ENCODE measurements at regions not wholly inside any gene's neighbourhood (a gene's known extent, or its start where the extent isn't known, plus 50 kb on each side); places are given as distances from the start of the nearest gene placed in this dataset.

- BruUV-seq (replicated peaks): no TSS peak
- no peaks in the 10 kb centered on the region for H3K4me1 Mint-ChIP-seq (ENCODE audit: insufficient read depth, unreplicated experiment)
- peaks cover 3% of the 10 kb centered on the region for H3K9me3 Mint-ChIP-seq (ENCODE audit: unreplicated experiment)
- ChIA-PET POLR2A (interaction anchor here (1.5 kb wide), 1 partner anchor 14 kb away, joined by 3 read pairs; no protein-coding TSS in a partner anchor), CTCF (no interaction called here)
- intact Hi-C loops (cut with micrococcal nuclease): no loop called here
- no peak for DNase-seq (ENCODE audit: unreplicated experiment)
- H3K27ac Mint-ChIP-seq (ENCODE audit: low read depth, unreplicated experiment): no peak overlapping the region
- no peak for TF ChIP-seq CTCF (IDR thresholded peaks at IDR 0.05; ENCODE audit: unreplicated experiment)
- H3K27me3 Mint-ChIP-seq (ENCODE audit: insufficient read depth, unreplicated experiment): no peaks in the 10 kb centered on the region
- H3K4me3 Mint-ChIP-seq (ENCODE audit: unreplicated experiment): no peak overlapping the region
- no peaks in the 10 kb centered on the region for H3K36me3 Mint-ChIP-seq (ENCODE audit: insufficient read depth, unreplicated experiment)
Observed at GRCh38 chr1:55990007-55990406, 589.4 kb downstream of the PLPP3 start.

GRCh38 chr1:55988963-55989452 lies 590.4 kb downstream of the PLPP3 start:
- no TSS peak for BruUV-seq (replicated peaks)
- no peak for DNase-seq (ENCODE audit: unreplicated experiment)
- POLR2A ChIA-PET: no interaction called here
- H3K4me3 Mint-ChIP-seq (ENCODE audit: unreplicated experiment): no peak overlapping the region
- no peaks in the 10 kb centered on the region for H3K9me3 Mint-ChIP-seq (ENCODE audit: unreplicated experiment)
- H3K36me3 Mint-ChIP-seq (ENCODE audit: insufficient read depth, unreplicated experiment): no peaks in the 10 kb centered on the region
- TF ChIP-seq CTCF (IDR thresholded peaks at IDR 0.05; ENCODE audit: unreplicated experiment): no peak
- intact Hi-C loops (cut with micrococcal nuclease): no loop called here
- CTCF ChIA-PET: no interaction called here
- no peak overlapping the region for H3K27ac Mint-ChIP-seq (ENCODE audit: low read depth, unreplicated experiment)
- no peaks in the 10 kb centered on the region for H3K27me3 Mint-ChIP-seq (ENCODE audit: insufficient read depth, unreplicated experiment)
- no peaks in the 10 kb centered on the region for H3K4me1 Mint-ChIP-seq (ENCODE audit: insufficient read depth, unreplicated experiment)

GRCh38 chr1:55987491-55988249 lies 591.7 kb downstream of the PLPP3 start:
- Mint-ChIP-seq H3K36me3 (ENCODE audit: insufficient read depth, unreplicated experiment) (no peaks in the 10 kb centered on the region), H3K27me3 (ENCODE audit: insufficient read depth, unreplicated experiment) (no peaks in the 10 kb centered on the region), H3K9me3 (ENCODE audit: unreplicated experiment) (no peaks in the 10 kb centered on the region), H3K27ac (ENCODE audit: low read depth, unreplicated experiment) (no peak overlapping the region), H3K4me3 (ENCODE audit: unreplicated experiment) (no peak overlapping the region), H3K4me1 (ENCODE audit: insufficient read depth, unreplicated experiment) (no peaks in the 10 kb centered on the region)
- intact Hi-C loops (cut with micrococcal nuclease): no loop called here
- BruUV-seq (replicated peaks): no TSS peak
- TF ChIP-seq CTCF (IDR thresholded peaks at IDR 0.05; ENCODE audit: unreplicated experiment): no peak
- CTCF ChIA-PET: interaction anchor here (0.7 to 1.4 kb wide), 5 partner anchors 30 to 612 kb away, joined by 3 to 4 read pairs (median 3); no protein-coding TSS in a partner anchor
- DNase-seq (ENCODE audit: unreplicated experiment): no peak
- POLR2A ChIA-PET: no interaction called here

GRCh38 chr1:55986003-55986402 lies 593.4 kb downstream of the PLPP3 start:
- Mint-ChIP-seq H3K4me1 (ENCODE audit: insufficient read depth, unreplicated experiment) (no peaks in the 10 kb centered on the region), H3K9me3 (ENCODE audit: unreplicated experiment) (no peaks in the 10 kb centered on the region), H3K4me3 (ENCODE audit: unreplicated experiment) (no peak overlapping the region), H3K27me3 (ENCODE audit: insufficient read depth, unreplicated experiment) (no peaks in the 10 kb centered on the region), H3K36me3 (ENCODE audit: insufficient read depth, unreplicated experiment) (no peaks in the 10 kb centered on the region), H3K27ac (ENCODE audit: low read depth, unreplicated experiment) (no peak overlapping the region)
- intact Hi-C loops (cut with micrococcal nuclease): no loop called here
- ChIA-PET POLR2A (interaction anchor here (0.7 kb wide), 1 partner anchor 274 kb away, joined by 3 read pairs; no protein-coding TSS in a partner anchor), CTCF (interaction anchor here (0.6 to 1.0 kb wide), 2 partner anchors 9 to 541 kb away, joined by 4 read pairs; no protein-coding TSS in a partner anchor)
- BruUV-seq (replicated peaks): no TSS peak
- no peak for TF ChIP-seq CTCF (IDR thresholded peaks at IDR 0.05; ENCODE audit: unreplicated experiment)
- DNase-seq (ENCODE audit: unreplicated experiment): peak; percentile 34

Data from MCF 10A (cell line).